H1 (cell line): ENCODE measurements at regions not wholly inside any gene's neighbourhood (a gene's known extent, or its start where the extent isn't known, plus 50 kb on each side); places are given as distances from the start of the nearest gene placed in this dataset.

Experiments used
- CTCF ChIA-PET: fragments of 300-600 bp; sonication (Branson Sonifier 250); formaldehyde crosslinking; loops from one replicate; lab custom pipeline; 2021; ENCODE audit not compliant: partially characterized antibody; lab: Charles Lee
- POLR2A ChIA-PET: fragments of 300-600 bp; sonication (Branson Sonifier 250); formaldehyde crosslinking; loops from one replicate; lab custom pipeline; 2021; ENCODE audit warnings: inconsistent platforms; ENCODE audit not compliant: partially characterized antibody; lab: Charles Lee
- DNase-seq, 2 experiments: peaks; one replicate each; pipeline versions ENCODE4 v3.0.0 to v3.0.0-alpha.2; 2010 to 2022; ENCODE audit warnings: low spot score in 2 of 2, low read depth in 1 of 2, mixed read lengths in 1 of 2
- FAIRE-seq: peaks from 2 replicates; lab custom pipeline; 2011; peaks lifted over from hg19 to GRCh38; lab: Jason Lieb, UNC
- H2AFZ ChIP-seq: 2 replicates; pipeline ENCODE4 v1.8.1; 2012; ENCODE audit warnings: low read length, inconsistent platforms
- H2AK5ac ChIP-seq: 2 replicates; pipeline ENCODE4 v1.6.1; 2013; ENCODE audit warnings: low read depth, low read length
- H2BK120ac ChIP-seq: replicated peaks from 2 replicates; pipeline ENCODE3; 2013; ENCODE audit warnings: low read depth, low read length, inconsistent platforms
- H2BK12ac ChIP-seq: 2 replicates; pipeline ENCODE4 v1.6.1; 2013; ENCODE audit warnings: low read depth, low read length
- H2BK15ac ChIP-seq: 2 replicates; pipeline ENCODE4 v1.6.1; 2013; ENCODE audit warnings: low read length
- H2BK20ac ChIP-seq: 2 replicates; pipeline ENCODE4 v1.6.1; 2013; ENCODE audit warnings: low read length
- H2BK5ac ChIP-seq: 2 replicates; pipeline ENCODE4 v1.6.1; 2013; ENCODE audit warnings: low read depth, low read length
- H3K14ac ChIP-seq: 2 replicates; pipeline ENCODE4 v1.6.1; 2013; ENCODE audit warnings: inconsistent platforms; ENCODE audit not compliant: insufficient read length
- H3K18ac ChIP-seq: 2 replicates; pipeline ENCODE4 v1.6.1; 2013; ENCODE audit warnings: low read length; ENCODE audit errors: extremely low read depth
- H3K23ac ChIP-seq: 2 replicates; pipeline ENCODE4 v1.6.1; 2013; ENCODE audit warnings: inconsistent platforms; ENCODE audit not compliant: insufficient read length
- H3K23me2 ChIP-seq: 2 replicates; pipeline ENCODE4 v1.6.1; 2013; ENCODE audit warnings: low read depth, low read length
- H3K27ac ChIP-seq: 2 replicates; pipeline ENCODE4 v1.6.1; 2011; ENCODE audit warnings: low read depth, low read length, inconsistent platforms
- H3K27me3 ChIP-seq, 4 experiments: replicated peaks in 1 of 4; 1 replicate in 1 of 4; 2 replicates in 3 of 4; pipeline versions ENCODE4 v1.6.1 to v1.8.1; 2011 to 2013; ENCODE audit warnings: low read length in 3 of 4, mild to moderate bottlenecking in 3 of 4, inconsistent platforms in 2 of 4, mixed read lengths in 2 of 4, moderate library complexity in 1 of 4; ENCODE audit not compliant: control insufficient read depth in 3 of 4, insufficient read depth in 3 of 4; ENCODE audit errors: extremely low read depth in 1 of 4
- H3K36me3 ChIP-seq, 4 experiments: 2 replicates each; pipeline versions ENCODE4 v1.6.1 to v1.8.1; 2011 to 2013; ENCODE audit warnings: mild to moderate bottlenecking in 4 of 4, low read length in 3 of 4, moderate library complexity in 2 of 4, control low read depth in 1 of 4, inconsistent platforms in 1 of 4; ENCODE audit not compliant: insufficient read depth in 4 of 4, control insufficient read depth in 2 of 4
- H3K4ac ChIP-seq: replicated peaks from 2 replicates; pipeline ENCODE3; 2013; ENCODE audit warnings: low read length, low read depth, mixed read lengths, inconsistent platforms; ENCODE audit not compliant: insufficient read length
- H3K4me1 ChIP-seq, 4 experiments: replicated peaks in 1 of 4; 1 replicate in 1 of 4; 2 replicates in 3 of 4; pipeline versions ENCODE4 v1.6.1 to v1.8.1; 2011 to 2013; ENCODE audit warnings: low read length in 3 of 4, inconsistent platforms in 2 of 4, mixed read lengths in 1 of 4; ENCODE audit not compliant: insufficient read depth in 4 of 4, control insufficient read depth in 3 of 4
- H3K4me2 ChIP-seq, 2 experiments: 2 replicates each; pipeline versions ENCODE4 v1.6.1 to v1.8.1; 2011 to 2013; ENCODE audit warnings: low read depth in 2 of 2, low read length in 2 of 2, control low read depth in 1 of 2, inconsistent platforms in 1 of 2, mild to moderate bottlenecking in 1 of 2; ENCODE audit not compliant: insufficient read depth in 1 of 2
- H3K4me3 ChIP-seq, 4 experiments: fragments of 200-600, 300-600 bp in 1 of 4; sonication (generic), shearing (Covaris generic), sonication (Bioruptor Twin) in 1 of 4; 2 replicates each; pipeline versions ENCODE4 v1.5.1 to v1.8.1; 2011 to 2016; ENCODE audit warnings: low read length in 4 of 4, low read depth in 3 of 4, control low read depth in 2 of 4, inconsistent platforms in 2 of 4, mild to moderate bottlenecking in 2 of 4, mixed read lengths in 1 of 4, moderate library complexity in 1 of 4; ENCODE audit not compliant: insufficient read depth in 2 of 4; ENCODE audit errors: extremely low read depth in 1 of 4
- H3K56ac ChIP-seq: replicated peaks from 2 replicates; pipeline ENCODE3; 2013; ENCODE audit warnings: low read depth, mild to moderate bottlenecking, mixed read lengths, low read length, inconsistent platforms; ENCODE audit not compliant: insufficient read length
- H3K79me1 ChIP-seq: 2 replicates; pipeline ENCODE4 v1.6.1; 2013; ENCODE audit warnings: low read depth, low read length, control low read depth
- H3K79me2 ChIP-seq, 2 experiments: 2 replicates each; pipeline versions ENCODE4 v1.6.1 to v1.8.1; 2012 to 2013; ENCODE audit warnings: low read length in 2 of 2, mild to moderate bottlenecking in 2 of 2, inconsistent platforms in 1 of 2; ENCODE audit not compliant: insufficient read depth in 2 of 2, control insufficient read depth in 1 of 2
- H3K9ac ChIP-seq, 4 experiments: replicated peaks in 1 of 4; 1 replicate in 1 of 4; 2 replicates in 3 of 4; pipeline versions ENCODE4 v1.6.1 to v1.8.1; 2011 to 2013; ENCODE audit warnings: low read depth in 3 of 4, low read length in 3 of 4, control low read depth in 2 of 4, mild to moderate bottlenecking in 2 of 4, moderate library complexity in 2 of 4, inconsistent platforms in 1 of 4; ENCODE audit errors: extremely low read depth in 1 of 4
- H3K9me3 ChIP-seq, 2 experiments: 2 replicates each; pipeline versions ENCODE4 v1.6.1 to v1.8.1; 2012 to 2013; ENCODE audit warnings: mild to moderate bottlenecking in 2 of 2, moderate library complexity in 2 of 2, control low read depth in 1 of 2, inconsistent platforms in 1 of 2, low read depth in 1 of 2, low read length in 1 of 2, mixed read lengths in 1 of 2; ENCODE audit not compliant: insufficient read depth in 2 of 2
- H4K20me1 ChIP-seq, 2 experiments: replicated peaks in 1 of 2; 2 replicates each; pipeline versions ENCODE3 to v1.8.1; 2011 to 2013; ENCODE audit warnings: inconsistent platforms in 2 of 2, low read length in 2 of 2, mild to moderate bottlenecking in 1 of 2; ENCODE audit not compliant: insufficient read depth in 2 of 2, control insufficient read depth in 1 of 2
- H4K5ac ChIP-seq: 2 replicates; pipeline ENCODE4 v1.6.1; 2013; ENCODE audit warnings: low read length, low read depth, mixed read lengths, inconsistent platforms; ENCODE audit not compliant: insufficient read length
- H4K8ac ChIP-seq: 2 replicates; pipeline ENCODE4 v1.8.0; 2013; ENCODE audit warnings: mild to moderate bottlenecking, moderate library complexity, low read length, inconsistent platforms; ENCODE audit not compliant: insufficient read depth; ENCODE audit errors: extremely low read depth
- H4K91ac ChIP-seq: replicated peaks from 2 replicates; pipeline ENCODE3; 2013; ENCODE audit warnings: low read length, mixed read lengths, inconsistent platforms; ENCODE audit not compliant: insufficient read length
- ATF2 ChIP-seq: IDR thresholded peaks from 2 replicates; pipeline ENCODE4 v1.6.1; 2012; ENCODE audit warnings: low read length, inconsistent platforms
- BACH1 ChIP-seq: IDR thresholded peaks from 2 replicates; pipeline ENCODE4 v1.6.1; 2012; ENCODE audit warnings: low read length, improper control_type of control experiment
- BRCA1 ChIP-seq: IDR thresholded peaks from 2 replicates; pipeline ENCODE4 v1.6.1; 2012; ENCODE audit warnings: low read depth, low read length, improper control_type of control experiment
- CEBPB ChIP-seq: IDR thresholded peaks from 2 replicates; pipeline ENCODE4 v1.6.1; 2012; ENCODE audit warnings: low read depth, low read length
- CREB1 ChIP-seq: IDR thresholded peaks from 2 replicates; pipeline ENCODE4 v1.6.1; 2012; ENCODE audit warnings: inconsistent platforms
- EGR1 ChIP-seq: IDR thresholded peaks from 2 replicates; pipeline ENCODE4 v1.6.1; 2011; ENCODE audit warnings: low read depth, low read length, borderline replicate concordance
- EP300 ChIP-seq, 2 experiments: IDR thresholded peaks; 1 replicate in 1 of 2; 2 replicates in 1 of 2; pipeline ENCODE4 v1.6.1; 2011 to 2012; ENCODE audit warnings: low read depth in 2 of 2, low read length in 2 of 2, mild to moderate bottlenecking in 2 of 2, borderline replicate concordance in 1 of 2, inconsistent platforms in 1 of 2, moderate library complexity in 1 of 2
- GABPA ChIP-seq: IDR thresholded peaks from 2 replicates; pipeline ENCODE4 v1.6.1; 2011; ENCODE audit warnings: mild to moderate bottlenecking, low read length, moderate library complexity, borderline replicate concordance; ENCODE audit not compliant: insufficient read depth
- KDM1A ChIP-seq: fragments of 200-600, 300-600 bp; sonication (generic); IDR thresholded peaks from 2 replicates; pipeline ENCODE4 v1.7.1; 2016; ENCODE audit warnings: mild to moderate bottlenecking, low read length, borderline replicate concordance
- NRF1 ChIP-seq: IDR thresholded peaks from 2 replicates; pipeline ENCODE4 v1.6.1; 2011; ENCODE audit warnings: mild to moderate bottlenecking, low read depth, low read length, improper control_type of control experiment
- RNF2 ChIP-seq: fragments of 200-900, 300-1000 bp; sonication (generic); IDR thresholded peaks from 2 replicates; pipeline ENCODE4 v1.7.1; 2016; ENCODE audit warnings: borderline replicate concordance, low read depth, mild to moderate bottlenecking, antibody characterized with exemption, low read length; ENCODE audit not compliant: poor library complexity, severe bottlenecking; ENCODE audit errors: missing control alignments
- SAP30 ChIP-seq: fragments of 300-600 bp; sonication (generic); IDR thresholded peaks from 2 replicates; pipeline ENCODE4 v1.7.1; 2012; ENCODE audit warnings: low read length, moderate library complexity, mild to moderate bottlenecking, inconsistent platforms; ENCODE audit not compliant: insufficient read depth, insufficient replicate concordance
- TBP ChIP-seq: IDR thresholded peaks from 2 replicates; pipeline ENCODE4 v1.6.1; 2011; ENCODE audit warnings: low read depth, low read length, improper control_type of control experiment
- WGBS, 2 experiments: shearing (Covaris generic) in 1 of 2; methylation state at CpG; one replicate each; pipeline versions ENCODE4 v1.1.6 to v1.1.7; 2013 to 2015; ENCODE audit warnings: low lambda C conversion rate in 2 of 2, mixed read lengths in 2 of 2, inconsistent platforms in 1 of 2, low coverage in 1 of 2, missing lambda C conversion rate in 1 of 2; ENCODE audit not compliant: insufficient replicate concordance in 2 of 2, insufficient coverage in 1 of 2, insufficient read length in 1 of 2; ENCODE audit errors: extremely low coverage in 1 of 2, missing lambda C conversion rate in 1 of 2; 5-methylcytosine and 5-hydroxymethylcytosine counted together

GRCh38 chr2:4336864-4337263, 633.5 kb downstream of the DCDC2C start:
- DNase-seq (no peak), FAIRE-seq (no peak)
- Histone ChIP-seq H3K27ac (no peak overlapping the region), H3K23me2 (peaks cover 3% of the 10 kb centered on the region; the same call in 1 of the 2 replicates), H3K36me3 (no peaks in the 10 kb centered on the region; a peak in 1 of 8 replicates), H3K14ac (no peak overlapping the region), H2BK5ac (no peak overlapping the region), H3K79me2 (no peaks in the 10 kb centered on the region), H4K91ac (no peak overlapping the region), H3K79me1 (no peaks in the 10 kb centered on the region), H3K18ac (no peak overlapping the region), H4K20me1 (no peaks in the 10 kb centered on the region), H3K4me1 (no peaks in the 10 kb centered on the region; a peak in 1 of 7 replicates), H2BK120ac (no peak overlapping the region), H3K9me3 (0 out of 4 replicates have a peak, but pooled peaks cover 0 to 5% of the 10 kb centered on the region in 2 experiments), H3K23ac (no peak overlapping the region), H2AK5ac (no peak overlapping the region), H4K5ac (no peak overlapping the region), H3K27me3 (peaks cover 0 to 2% (median under 1%) of the 10 kb centered on the region in 4 experiments; a peak in 2 of 7 replicates), H3K4ac (no peak overlapping the region), H2BK20ac (no peak overlapping the region), H2AFZ (no peak overlapping the region), H3K56ac (no peak overlapping the region), H2BK12ac (no peak overlapping the region), H3K4me3 (no peak overlapping the region), H3K4me2 (no peak overlapping the region), H3K9ac (no peak overlapping the region), H2BK15ac (no peak overlapping the region), H4K8ac (no peak overlapping the region)
- WGBS, 2 experiments: 95% methylated on average over 4 of the region's 4 CpGs; no CpG with 5 or more reads in 1 of the 2 experiments
- CTCF ChIA-PET: interaction anchor here (1.0 to 2.1 kb wide), 2 partner anchors 377 to 557 kb away, joined by 3 to 9 read pairs; no protein-coding TSS in a partner anchor
- POLR2A ChIA-PET: no interaction called here
- TF ChIP-seq RNF2: no peak
- TF ChIP-seq CEBPB: no peak
- TF ChIP-seq BACH1: no peak
- TF ChIP-seq KDM1A: no peak
- no peak for TF ChIP-seq NRF1
- TF ChIP-seq BRCA1: no peak
- no peak for TF ChIP-seq EP300 (IDR thresholded peaks at IDR 0.05; ENCODE audit: borderline replicate concordance in 1 of 2, low read depth in 2 of 2, low read length in 2 of 2)
- TF ChIP-seq TBP: no peak
- TF ChIP-seq CREB1: no peak
- no peak for TF ChIP-seq EGR1
- no peak for TF ChIP-seq GABPA
- TF ChIP-seq ATF2: no peak
- TF ChIP-seq SAP30: no peak
